PC-3 (cell line): ENCODE measurements at regions not wholly inside any gene's neighbourhood (a gene's known extent, or its start where the extent isn't known, plus 50 kb on each side); places are given as distances from the start of the nearest gene placed in this dataset.

ENCODE experiments used
- ATAC-seq: fragments of 200-7000 bp; cut with Tn5 transposase; 2 replicates; pipeline ENCODE4 v1.9.1; 2020; ENCODE audit warnings: mild to moderate bottlenecking, moderate library complexity
- BruUV-seq: library from RNA; stranded (reverse); fragments of 400-500 nt; replicated peaks from 2 replicates; lab custom pipeline; 2021; lab: Mats Ljungman, UMichigan
- CTCF ChIA-PET: fragments of 300-600 bp; sonication (Branson Sonifier 250); formaldehyde crosslinking; loops from one replicate; lab custom pipeline; 2022; ENCODE audit warnings: antibody characterized with exemption; lab: Charles Lee
- POLR2A ChIA-PET: fragments of 300-600 bp; sonication (Branson Sonifier 250); formaldehyde crosslinking; loops from one replicate; lab custom pipeline; 2022; ENCODE audit warnings: antibody characterized with exemption; ENCODE audit not compliant: unreplicated experiment; lab: Charles Lee
- DNase-seq: peaks from one replicate; pipeline ENCODE4 v3.0.0-alpha.2; 2015
- H2AFZ ChIP-seq: fragments of 300-600 bp; sonication (generic); 2 replicates; pipeline ENCODE4 v1.6.0; 2016; ENCODE audit warnings: antibody characterized with exemption, low read length
- H3F3A ChIP-seq: fragments of 300-600 bp; sonication (generic); one replicate; pipeline ENCODE4 v1.6.0; 2017; ENCODE audit warnings: antibody characterized with exemption, low read length, control low read depth, mild to moderate bottlenecking; ENCODE audit not compliant: unreplicated experiment
- H3K27ac ChIP-seq: fragments of 300-600 bp; sonication (generic); 2 replicates; pipeline ENCODE4 v1.5.1; 2016; ENCODE audit warnings: mild to moderate bottlenecking, low read length
- H3K27me3 ChIP-seq: fragments of 300-600 bp; sonication (generic); 2 replicates; pipeline ENCODE4 v1.6.1; 2016; ENCODE audit warnings: low read length, mixed read lengths
- H3K36me3 ChIP-seq: fragments of 300-600 bp; sonication (generic); 2 replicates; pipeline ENCODE4 v1.6.1; 2016; ENCODE audit warnings: low read depth, mixed run types, low read length, mixed read lengths
- H3K4me1 ChIP-seq: fragments of 300-600 bp; sonication (generic); 2 replicates; pipeline ENCODE4 v1.5.1; 2016; ENCODE audit warnings: low read length; ENCODE audit not compliant: insufficient read depth
- H3K4me2 ChIP-seq: fragments of 300-600 bp; sonication (generic); 2 replicates; pipeline ENCODE4 v1.6.0; 2016; ENCODE audit warnings: low read length
- H3K4me3 ChIP-seq: fragments of 300-600 bp; sonication (generic); 2 replicates; pipeline ENCODE4 v1.5.1; 2016; ENCODE audit warnings: mild to moderate bottlenecking, low read length, mixed read lengths
- H3K79me2 ChIP-seq: fragments of 300-600 bp; sonication (generic); 2 replicates; pipeline ENCODE4 v1.6.1; 2017; ENCODE audit warnings: low read length, mixed read lengths
- H3K9ac ChIP-seq: fragments of 300-600 bp; sonication (generic); 2 replicates; pipeline ENCODE4 v1.6.0; 2016; ENCODE audit warnings: mild to moderate bottlenecking, low read length
- H3K9me2 ChIP-seq: fragments of 300-600 bp; sonication (generic); replicated peaks from 2 replicates; pipeline ENCODE4 v1.6.1; 2016; ENCODE audit warnings: mixed run types, low read length, mixed read lengths
- H3K9me3 ChIP-seq: fragments of 300-600 bp; sonication (generic); 2 replicates; pipeline ENCODE4 v1.6.1; 2016; ENCODE audit warnings: low read length, mixed read lengths
- H4K20me1 ChIP-seq: fragments of 300-600 bp; sonication (generic); 2 replicates; pipeline ENCODE4 v1.6.1; 2016; ENCODE audit warnings: low read length, mixed read lengths
- CTCF ChIP-seq: fragments of 300-600 bp; sonication (generic); conservative IDR thresholded peaks from 2 replicates; pipeline ENCODE4 v1.5.1; 2017; ENCODE audit warnings: antibody characterized with exemption, low read depth, mild to moderate bottlenecking, low read length
- EZH2 ChIP-seq: fragments of 300-600 bp; sonication (generic); IDR thresholded peaks from one replicate; pipeline ENCODE4 v1.6.1; 2017; ENCODE audit warnings: antibody characterized with exemption, mild to moderate bottlenecking, low read length; ENCODE audit not compliant: unreplicated experiment
- EZH2phosphoT487 ChIP-seq: fragments of 300-600 bp; sonication (generic); IDR thresholded peaks from 2 replicates; pipeline ENCODE4 v1.6.1; 2018; ENCODE audit warnings: mild to moderate bottlenecking, antibody characterized with exemption, low read length, borderline replicate concordance
- intact Hi-C: fragments of 100-400 bp; cut with micrococcal nuclease; formaldehyde crosslinking; loops from 2 replicates; pipeline ENCODE4 v1.9.0; 2023

- Histone ChIP-seq H3K36me3 (no peaks in the 10 kb centered on the region), H3K4me2 (no peak overlapping the region), H3F3A (no peaks in the 10 kb centered on the region), H3K9me3 (no peaks in the 10 kb centered on the region), H3K27ac (no peak overlapping the region), H3K9ac (no peak overlapping the region), H3K79me2 (no peaks in the 10 kb centered on the region), H4K20me1 (no peaks in the 10 kb centered on the region), H3K9me2 (no peaks in the 10 kb centered on the region), H3K4me1 (no peaks in the 10 kb centered on the region), H3K27me3 (no peaks in the 10 kb centered on the region), H2AFZ (no peak overlapping the region), H3K4me3 (no peak overlapping the region)
- CTCF ChIA-PET: no interaction called here
- TF ChIP-seq EZH2phosphoT487: no peak
- TF ChIP-seq CTCF: peak; percentile 54
- no TSS peak for BruUV-seq
- DNase-seq (peak; percentile 33), ATAC-seq (peak; percentile 31; the same call in 1 of the 2 replicates)
- intact Hi-C loops: no loop called here
- POLR2A ChIA-PET: no interaction called here
Measured at GRCh38 chr15:62241135-62241770, 76.2 kb upstream of the C2CD4B start.

GRCh38 chr15:62242999-62243398 is 77.9 kb upstream of the C2CD4B start:
- TF ChIP-seq CTCF (no peak), EZH2phosphoT487 (no peak), EZH2 (no peak)
- Histone ChIP-seq H3F3A (no peaks in the 10 kb centered on the region), H4K20me1 (no peaks in the 10 kb centered on the region), H3K9ac (no peak overlapping the region), H3K4me1 (no peaks in the 10 kb centered on the region), H3K27me3 (no peaks in the 10 kb centered on the region), H3K79me2 (no peaks in the 10 kb centered on the region), H3K9me2 (no peaks in the 10 kb centered on the region), H3K4me2 (no peak overlapping the region), H2AFZ (no peak overlapping the region), H3K4me3 (no peak overlapping the region), H3K9me3 (no peaks in the 10 kb centered on the region), H3K27ac (no peak overlapping the region), H3K36me3 (no peaks in the 10 kb centered on the region)
- DNase-seq (no peak), ATAC-seq (no peak)
- ChIA-PET CTCF (no interaction called here), POLR2A (interaction anchor here (0.5 kb wide), 1 partner anchor 182 kb away, joined by 4 read pairs; no protein-coding TSS in a partner anchor)
- intact Hi-C loops: no loop called here
- no TSS peak for BruUV-seq

GRCh38 chr15:62244762-62245161 is 79.7 kb upstream of the C2CD4B start:
- POLR2A ChIA-PET: no interaction called here
- Histone ChIP-seq H3K36me3 (no peaks in the 10 kb centered on the region), H2AFZ (no peak overlapping the region), H3K79me2 (no peaks in the 10 kb centered on the region), H3K9me3 (no peaks in the 10 kb centered on the region), H3K4me2 (no peak overlapping the region), H3K27me3 (no peaks in the 10 kb centered on the region), H3K9ac (no peak overlapping the region), H3K4me3 (no peak overlapping the region), H3K27ac (no peak overlapping the region), H4K20me1 (no peaks in the 10 kb centered on the region), H3F3A (no peaks in the 10 kb centered on the region), H3K4me1 (no peaks in the 10 kb centered on the region), H3K9me2 (no peaks in the 10 kb centered on the region)
- CTCF ChIA-PET: no interaction called here
- intact Hi-C loops: no loop called here
- no peak for DNase-seq
- ATAC-seq: no peak
- TF ChIP-seq EZH2: no peak
- BruUV-seq: no TSS peak
